Omental fat pad (tissue), 3 donors: ENCODE measurements at regions not wholly inside any gene's neighbourhood (a gene's known extent, or its start where the extent isn't known, plus 50 kb on each side); places are given as distances from the start of the nearest gene placed in this dataset.

ENCODE experiments used
- ATAC-seq: fragments of 150-250 bp; one replicate; pipeline ENCODE4 v1.9.1; 2016; ENCODE audit warnings: mild to moderate bottlenecking, moderate library complexity; ENCODE audit not compliant: low FRiP score
- DNase-seq: peaks from one replicate; pipeline ENCODE4 v3.0.0-alpha.2; 2019; ENCODE audit warnings: low spot score
- CTCF ChIP-seq, 3 donors: fragments of 450-650 bp; IDR thresholded peaks; one replicate each; pipeline ENCODE4 v1.5.1; 2016 to 2017; ENCODE audit warnings: antibody characterized with exemption in 3 of 3, mild to moderate bottlenecking in 3 of 3, moderate library complexity in 2 of 3

DNA sequence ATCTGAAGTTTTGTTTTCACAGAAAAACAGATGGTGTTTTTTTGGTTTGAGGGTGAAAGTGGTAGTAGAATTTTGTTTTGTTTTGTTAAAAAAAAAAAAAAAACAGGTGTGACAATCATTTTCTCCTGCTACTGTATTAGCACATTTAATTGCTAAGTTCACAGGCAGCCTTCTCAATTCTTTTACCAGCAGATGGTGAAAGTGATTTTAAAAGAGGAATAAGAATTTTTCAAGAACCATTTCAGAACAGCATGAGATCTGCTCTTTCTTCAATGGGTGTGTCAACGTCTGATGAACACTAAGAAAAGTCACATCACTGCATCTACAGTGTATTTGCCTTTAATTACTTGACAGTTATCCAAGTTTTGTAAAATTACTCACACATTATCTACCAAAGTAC is 303.7 kb upstream of the USP15 start:
- no peak for DNase-seq
- no peak for TF ChIP-seq CTCF (IDR thresholded peaks at IDR 0.05)
- no peak for ATAC-seq

GRCh38 chr12:61974461-61974860 is 285.7 kb upstream of the USP15 start:
- no peak for TF ChIP-seq CTCF (IDR thresholded peaks at IDR 0.05)
- DNase-seq, result no peak

DNA sequence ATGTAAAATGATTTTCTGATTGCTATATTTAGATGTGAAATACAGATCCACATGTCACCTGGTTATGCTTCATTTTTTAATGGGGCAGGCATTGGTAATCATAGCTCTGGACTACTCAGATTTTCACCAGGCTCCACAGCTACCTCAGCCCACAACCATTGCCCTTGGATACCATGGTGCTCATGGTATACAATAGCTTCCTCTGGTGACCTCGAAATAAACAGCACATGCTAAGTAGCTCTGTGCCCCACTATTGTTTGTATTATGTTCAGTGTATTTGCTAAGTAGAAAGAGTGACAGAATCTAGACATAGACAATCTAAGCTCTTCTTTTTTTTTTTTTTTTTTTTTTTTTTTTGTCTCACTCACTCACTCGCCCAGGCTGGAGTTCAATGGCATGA is 274.4 kb upstream of the USP15 start:
- TF ChIP-seq CTCF (IDR thresholded peaks at IDR 0.05), result no peak
- ATAC-seq (no peak), DNase-seq (no peak)

More at GRCh38 chr12:61974461-61974860, 285.7 kb upstream of the USP15 start:
- no peak for ATAC-seq

DNA sequence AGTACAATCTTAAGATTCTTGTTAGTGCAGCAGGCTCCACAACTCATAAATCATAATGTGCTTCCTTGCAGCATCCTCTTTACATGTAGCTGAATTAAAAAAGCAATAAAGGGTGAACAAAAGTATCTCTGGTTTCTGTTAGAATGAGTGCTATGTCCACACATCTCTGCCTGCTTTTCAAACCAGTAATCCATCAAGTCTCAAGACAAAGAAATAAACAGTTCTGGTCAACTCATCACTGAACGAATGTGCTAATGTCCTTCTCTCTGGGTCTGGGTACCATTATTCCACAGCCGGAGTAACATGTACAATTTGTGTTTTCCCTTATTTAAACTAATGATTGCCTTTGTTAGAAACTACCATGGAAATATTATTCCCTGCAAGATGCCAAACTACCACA is 273.0 kb upstream of the USP15 start:
- DNase-seq, result no peak
- TF ChIP-seq CTCF (IDR thresholded peaks at IDR 0.05), result no peak
- ATAC-seq, result no peak

- ATAC-seq (no peak), DNase-seq (no peak)
Measured at GRCh38 chr12:61991661-61992060, 268.5 kb upstream of the USP15 start.

GRCh38 chr12:61993734-61994345 is 266.4 kb upstream of the USP15 start:
- DNase-seq (no peak), ATAC-seq (no peak)
- no peak for TF ChIP-seq CTCF (IDR thresholded peaks at IDR 0.05)

More at GRCh38 chr12:61991661-61992060, 268.5 kb upstream of the USP15 start:
- no peak for TF ChIP-seq CTCF (IDR thresholded peaks at IDR 0.05)

DNA sequence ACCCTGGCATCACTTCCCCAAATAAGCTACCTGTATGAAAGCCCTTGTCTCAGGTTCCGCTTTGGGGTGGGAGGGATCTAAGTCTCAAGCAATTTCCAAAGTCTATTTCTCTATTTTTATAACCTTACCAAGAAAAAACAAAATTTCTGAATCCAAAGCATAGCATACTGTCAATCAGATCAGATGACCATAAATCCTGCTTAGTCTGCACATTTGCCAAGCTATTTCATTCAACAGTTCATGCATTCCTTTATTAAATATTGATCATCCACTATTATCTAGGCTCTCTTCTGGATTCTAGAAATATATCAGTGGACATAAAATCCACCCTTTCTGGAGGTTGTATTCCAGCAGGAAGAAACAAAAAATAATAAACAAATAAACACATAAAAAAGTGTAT is 263.5 kb upstream of the USP15 start:
- no peak for TF ChIP-seq CTCF (IDR thresholded peaks at IDR 0.05)
- DNase-seq (no peak), ATAC-seq (no peak)
